ENCODE measurements at regions not wholly inside any gene's neighbourhood (a gene's known extent, or its start where the extent isn't known, plus 50 kb on each side); places are given as distances from the start of the nearest gene placed in this dataset.

- no peak for DNase-seq
- H3K27ac ChIP-seq: peak overlapping the region; percentile 17 to 82 (median 73)
- intact Hi-C loops (cut with DNase I): no loop called here
These were observed 104.0 kb upstream of the BCAT1 start for GRCh38 chr12:25052914-25053211.

DNA sequence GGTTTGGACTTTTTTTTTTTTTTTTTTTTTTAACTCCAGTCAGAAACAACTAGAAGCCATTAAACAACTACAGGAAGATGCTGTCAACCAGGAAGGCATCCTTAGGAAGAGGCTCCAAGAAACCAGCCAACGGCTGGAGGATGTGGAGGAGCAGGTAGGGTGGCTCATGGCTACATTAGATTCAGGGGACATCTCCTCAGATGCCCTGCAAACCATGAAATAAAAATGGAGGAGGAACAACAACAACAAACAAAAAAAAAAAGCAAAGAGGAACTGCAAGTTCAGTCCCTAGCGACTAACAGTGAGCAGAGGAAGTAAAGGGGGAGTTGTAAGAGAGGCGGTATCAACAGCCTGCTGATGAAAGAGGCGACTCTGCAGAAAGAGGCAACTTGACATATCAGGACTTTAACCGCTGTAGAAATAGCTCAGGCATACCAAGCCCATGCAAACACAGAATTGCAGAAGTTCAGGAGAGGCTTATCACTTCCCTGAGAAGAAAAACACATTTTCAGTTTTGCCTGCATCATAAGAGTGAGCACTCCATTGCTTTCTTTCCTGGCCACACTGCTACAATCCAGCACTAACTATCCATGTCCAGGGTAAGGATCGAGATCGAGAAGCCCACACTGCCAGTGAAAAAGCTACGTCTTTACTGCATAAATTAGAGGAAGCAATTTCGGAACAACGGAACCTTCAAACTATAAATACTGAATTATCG, 103.5 kb upstream of the BCAT1 start:
- Histone ChIP-seq H3K27ac (peak overlapping the region; percentile 17 to 82 (median 73)), H3K36me3 (no peaks in the 10 kb centered on the region), H3K4me3 (peak overlapping the region in 3 of 4 donors; percentile 24 to 58 (median 39)), H3K27me3 (no peaks in the 10 kb centered on the region), H3K4me1 (peaks cover 4 to 49% (median 11%) of the 10 kb centered on the region in 3 donors), H3K9me3 (peaks cover 0 to 2% (median under 1%) of the 10 kb centered on the region in 3 donors)
- DNase-seq: no peak
- 50 to 57% methylated on average over 11 of the region's 11 CpGs for WGBS, 2 donors
- intact Hi-C loops (cut with DNase I): no loop called here
- TF ChIP-seq, protein P1, sequence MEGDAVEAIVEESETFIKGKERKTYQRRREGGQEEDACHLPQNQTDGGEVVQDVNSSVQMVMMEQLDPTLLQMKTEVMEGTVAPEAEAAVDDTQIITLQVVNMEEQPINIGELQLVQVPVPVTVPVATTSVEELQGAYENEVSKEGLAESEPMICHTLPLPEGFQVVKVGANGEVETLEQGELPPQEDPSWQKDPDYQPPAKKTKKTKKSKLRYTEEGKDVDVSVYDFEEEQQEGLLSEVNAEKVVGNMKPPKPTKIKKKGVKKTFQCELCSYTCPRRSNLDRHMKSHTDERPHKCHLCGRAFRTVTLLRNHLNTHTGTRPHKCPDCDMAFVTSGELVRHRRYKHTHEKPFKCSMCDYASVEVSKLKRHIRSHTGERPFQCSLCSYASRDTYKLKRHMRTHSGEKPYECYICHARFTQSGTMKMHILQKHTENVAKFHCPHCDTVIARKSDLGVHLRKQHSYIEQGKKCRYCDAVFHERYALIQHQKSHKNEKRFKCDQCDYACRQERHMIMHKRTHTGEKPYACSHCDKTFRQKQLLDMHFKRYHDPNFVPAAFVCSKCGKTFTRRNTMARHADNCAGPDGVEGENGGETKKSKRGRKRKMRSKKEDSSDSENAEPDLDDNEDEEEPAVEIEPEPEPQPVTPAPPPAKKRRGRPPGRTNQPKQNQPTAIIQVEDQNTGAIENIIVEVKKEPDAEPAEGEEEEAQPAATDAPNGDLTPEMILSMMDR (IDR thresholded peaks at IDR 0.05): no peak
- peak in 2 of 4 donors; percentile 27 to 62 for TF ChIP-seq POLR2A (IDR thresholded peaks at IDR 0.05)

More at GRCh38 chr12:25052914-25053211, 104.0 kb upstream of the BCAT1 start:
- Histone ChIP-seq H3K36me3 (no peaks in the 10 kb centered on the region), H3K4me1 (peaks cover 4 to 54% (median 11%) of the 10 kb centered on the region in 3 donors), H3K9me3 (no peaks in the 10 kb centered on the region), H3K27me3 (no peaks in the 10 kb centered on the region), H3K4me3 (peak overlapping the region in 3 of 4 donors; percentile 24 to 58 (median 39))
- 50 to 80% methylated on average over 1 of the region's 1 CpG for WGBS, 2 donors
- TF ChIP-seq, protein P1 (IDR thresholded peaks at IDR 0.05): no peak
- TF ChIP-seq POLR2A (IDR thresholded peaks at IDR 0.05): no peak

GRCh38 chr12:25051656-25052195, 102.8 kb upstream of the BCAT1 start:
- no peaks in the 10 kb centered on the region for H3K27me3 ChIP-seq
- TF ChIP-seq, protein P1 (IDR thresholded peaks at IDR 0.05): no peak
- no peak for TF ChIP-seq POLR2A (IDR thresholded peaks at IDR 0.05)
- peaks cover 4 to 43% (median 9%) of the 10 kb centered on the region in 3 donors for H3K4me1 ChIP-seq
- H3K36me3 ChIP-seq: no peaks in the 10 kb centered on the region
- intact Hi-C loops (cut with DNase I): no loop called here
- peaks cover 0 to 9% (median 7%) of the 10 kb centered on the region in 3 donors for H3K9me3 ChIP-seq
- H3K4me3 ChIP-seq: peak overlapping the region in 3 of 4 donors; percentile 24 to 58 (median 39)
- WGBS, 2 donors: 69 to 72% methylated on average over 5 of the region's 5 CpGs
- DNase-seq: no peak
- peak overlapping the region; percentile 17 to 82 (median 67) for H3K27ac ChIP-seq

- H3K36me3 ChIP-seq: no peaks in the 10 kb centered on the region
- H3K27me3 ChIP-seq: no peaks in the 10 kb centered on the region
- H3K4me3 ChIP-seq: peak overlapping the region in 1 of 4 donors; percentile 58
- H3K27ac ChIP-seq: peak overlapping the region in 3 of 4 donors; percentile 67 to 82 (median 67)
- TF ChIP-seq, protein P1 (IDR thresholded peaks at IDR 0.05): no peak
- TF ChIP-seq POLR2A (IDR thresholded peaks at IDR 0.05): no peak
- peaks cover 0 to 37% (median 4%) of the 10 kb centered on the region in 3 donors for H3K4me1 ChIP-seq
- H3K9me3 ChIP-seq: peaks cover 0 to 14% (median 9%) of the 10 kb centered on the region in 3 donors
- 56 to 66% methylated on average over 6 of the region's 6 CpGs for WGBS, 2 donors
- intact Hi-C loops (cut with DNase I): no loop called here
- no peak for DNase-seq
These were observed 102.3 kb upstream of the BCAT1 start for GRCh38 chr12:25051171-25051570.

- H3K27ac ChIP-seq: no peak overlapping the region
- intact Hi-C loops (cut with DNase I): no loop called here
- DNase-seq: no peak
- H3K36me3 ChIP-seq: no peaks in the 10 kb centered on the region
- TF ChIP-seq POLR2A (IDR thresholded peaks at IDR 0.05): no peak
- TF ChIP-seq, protein P1 (IDR thresholded peaks at IDR 0.05): no peak
- H3K4me3 ChIP-seq: no peak overlapping the region
- H3K9me3 ChIP-seq: peaks cover 0 to 14% (median 9%) of the 10 kb centered on the region in 3 donors
- H3K4me1 ChIP-seq: peaks cover 0 to 6% (median 0%) of the 10 kb centered on the region in 3 donors
- H3K27me3 ChIP-seq: no peaks in the 10 kb centered on the region
These were observed 97.0 kb upstream of the BCAT1 start for GRCh38 chr12:25045869-25046268.

Data from esophagus squamous epithelium (tissue), 5 donors.